Right ventricle myocardium inferior (tissue), 1 donor: ENCODE measurements at regions not wholly inside any gene's neighbourhood (a gene's known extent, or its start where the extent isn't known, plus 50 kb on each side); places are given as distances from the start of the nearest gene placed in this dataset.
"Not testable (repeated sequence)": the region's sequence is repeated elsewhere in the genome, so short reads cannot be mapped to it uniquely, and the experiment has no call there.

Experiments used
- ATAC-seq: fragments of 200-7000 bp; cut with Tn5 transposase; one replicate; pipeline ENCODE4 v1.9.1; 2020; ENCODE audit warnings: mild to moderate bottlenecking, moderate library complexity
- DNase-seq: peaks from one replicate; pipeline ENCODE4 v3.0.0; 2021; ENCODE audit errors: missing footprints
- intact Hi-C: fragments of 100-400 bp; cut with DNase I; formaldehyde crosslinking; loops from one replicate; pipeline ENCODE4 v1.11.0; 2022
- donor health status: DM: no; HTN: yes; CAD: no; lungs with severe emphysema.

DNA sequence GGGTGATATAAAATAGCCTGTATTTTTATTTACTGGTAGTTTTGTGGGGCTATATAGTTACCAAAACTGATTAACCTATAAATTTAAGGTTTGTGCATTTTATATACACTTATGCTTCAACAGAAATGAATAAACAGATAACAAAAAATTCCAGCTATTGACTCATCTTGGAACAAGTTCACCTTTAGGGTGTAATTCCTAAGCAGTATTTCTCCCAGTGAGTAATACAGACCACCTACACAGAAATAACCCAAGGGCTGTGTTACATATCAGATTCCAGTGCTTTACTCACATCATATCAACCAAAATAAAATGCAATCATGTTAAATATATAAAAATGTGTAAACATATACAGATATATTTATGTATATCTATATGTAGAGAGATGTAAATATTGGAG, 345.6 kb downstream of the ADAMTS20 start:
- DNase-seq (no peak), ATAC-seq (no peak)
- intact Hi-C loops = no loop called here

DNA sequence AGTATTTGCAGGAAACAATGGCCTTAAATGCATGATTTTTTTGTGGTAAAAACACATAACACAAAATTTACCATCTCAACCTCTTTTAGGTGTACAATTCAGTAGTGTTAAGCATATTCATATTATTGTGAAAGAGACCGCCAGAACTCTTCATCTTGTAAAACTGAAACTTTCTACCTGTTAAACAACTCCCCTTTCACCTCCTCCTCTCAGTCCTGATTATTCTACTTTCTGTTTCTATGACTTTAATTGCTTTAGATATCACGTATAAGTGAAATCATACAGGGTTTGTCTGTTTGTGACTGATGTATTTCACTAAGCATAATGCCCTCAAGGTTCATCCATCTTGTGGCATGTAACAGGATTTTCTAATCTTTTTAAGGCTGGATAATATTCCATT, 353.4 kb downstream of the ADAMTS20 start:
- intact Hi-C loops = no loop called here

DNA sequence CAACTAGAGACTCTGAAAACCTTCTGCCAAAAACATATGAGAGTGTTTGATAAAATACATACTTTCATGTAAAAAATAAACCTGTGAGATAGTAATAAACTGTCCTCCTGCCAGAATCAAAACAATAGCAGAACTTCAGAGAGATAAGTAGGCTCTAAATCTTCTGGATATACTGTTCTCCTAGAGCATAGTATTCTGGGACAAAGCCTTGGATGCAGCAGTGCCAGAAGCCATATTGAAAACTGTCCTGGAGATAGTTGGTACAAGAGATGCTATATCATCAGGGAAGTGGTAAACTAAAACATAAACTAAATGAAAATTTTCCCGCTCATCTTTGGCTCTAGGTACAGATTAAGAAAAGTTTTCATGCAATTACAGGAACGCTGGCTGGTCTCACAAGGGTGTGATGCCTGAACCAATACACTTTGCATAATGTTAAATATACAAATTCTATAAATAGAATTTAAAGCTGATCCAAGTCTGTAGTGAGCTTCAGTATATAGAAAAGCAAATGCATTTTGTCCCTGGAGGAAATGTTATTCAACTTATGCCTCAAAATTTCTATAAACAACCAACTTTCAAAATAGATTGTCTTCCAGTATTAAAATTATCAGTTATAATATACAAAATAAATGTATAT, 355.6 kb downstream of the ADAMTS20 start:
- no peak for DNase-seq
- ATAC-seq = no peak
- intact Hi-C loops = no loop called here

More for the DNA sequence above, 353.4 kb downstream of the ADAMTS20 start:
- DNase-seq (no peak), ATAC-seq (no peak)

DNA sequence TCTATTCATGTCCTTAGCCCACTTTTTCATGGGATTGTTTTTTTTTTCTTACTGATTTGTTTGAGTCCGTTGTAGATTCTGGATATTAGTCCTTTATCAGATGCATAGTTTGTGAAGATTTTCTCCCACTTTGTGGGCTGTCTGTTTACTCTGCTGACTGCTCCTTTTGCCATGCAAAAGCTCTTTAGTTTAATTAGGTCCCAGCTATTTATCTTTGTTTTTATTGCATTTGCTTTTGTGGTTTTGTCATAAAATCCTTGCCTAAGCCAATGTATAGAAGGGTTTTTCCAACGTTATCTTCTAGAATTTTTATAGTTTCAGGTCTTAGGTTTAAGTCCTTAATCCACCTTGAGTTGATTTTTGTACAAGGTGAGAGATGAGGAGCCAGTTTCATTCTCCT, 358.9 kb downstream of the ADAMTS20 start:
- DNase-seq, intact Hi-C loops, ATAC-seq: not testable (repeated sequence)

DNA sequence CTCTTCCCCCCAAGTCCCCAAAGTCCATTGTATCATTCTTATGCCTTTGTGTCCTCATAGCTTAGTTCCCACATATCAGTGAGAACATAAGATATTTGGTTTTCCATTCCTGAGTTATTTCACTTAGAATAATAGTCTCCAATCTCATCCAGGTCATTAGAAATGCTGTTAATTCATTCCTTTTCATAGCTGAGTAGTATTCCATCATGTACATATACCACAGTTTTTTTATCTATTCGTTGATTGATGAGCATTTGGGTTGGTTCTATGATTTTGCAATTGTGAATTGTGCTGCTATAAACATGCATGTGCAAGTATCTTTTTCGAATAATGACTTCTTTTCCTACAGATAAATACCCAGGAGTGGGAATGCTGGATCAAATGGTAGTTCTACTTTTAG, 359.6 kb downstream of the ADAMTS20 start:
- intact Hi-C loops = not testable (repeated sequence)

DNA sequence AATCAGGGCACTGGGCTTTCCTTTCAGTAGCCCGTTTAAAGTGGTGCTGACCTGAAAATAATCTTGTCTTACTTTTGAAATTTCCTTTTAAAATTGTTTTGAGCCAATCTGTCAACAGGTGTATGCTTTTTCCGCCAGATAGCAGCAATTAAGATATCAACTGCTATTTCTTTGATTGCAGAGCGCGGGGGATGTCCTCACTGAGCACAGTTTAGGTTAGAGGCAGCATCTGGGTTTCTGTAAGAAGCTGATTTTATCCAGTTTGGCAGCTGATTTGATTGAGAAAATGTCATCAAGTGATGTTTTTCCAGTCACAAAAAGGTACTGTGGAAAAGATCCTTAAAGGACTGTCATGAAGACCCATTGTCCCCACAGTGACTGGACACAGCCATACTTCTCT, 371.8 kb downstream of the ADAMTS20 start:
- intact Hi-C loops = no loop called here
- DNase-seq = no peak
- no peak for ATAC-seq

More for the DNA sequence above, 359.6 kb downstream of the ADAMTS20 start:
- ATAC-seq, DNase-seq: not testable (repeated sequence)

DNA sequence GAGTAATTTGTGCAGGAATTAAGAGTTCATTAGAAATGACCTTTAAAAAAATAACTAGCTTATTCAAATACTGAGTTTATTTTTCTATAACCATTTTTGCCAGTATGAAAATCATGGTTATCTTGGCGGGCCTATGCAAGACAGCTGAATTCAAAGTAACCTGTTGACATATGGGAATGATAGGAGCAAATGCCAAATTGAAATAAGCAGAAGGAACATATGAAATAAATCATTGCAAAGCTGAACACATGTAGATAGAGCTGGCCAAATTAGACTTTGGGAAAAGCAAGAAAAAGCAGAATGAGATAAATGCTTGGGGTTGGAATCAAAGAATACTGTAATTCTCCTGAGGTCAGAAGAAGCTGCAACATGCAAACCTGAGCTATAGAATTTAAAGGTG, 372.5 kb downstream of the ADAMTS20 start:
- intact Hi-C loops = no loop called here
- no peak for ATAC-seq
- no peak for DNase-seq

DNA sequence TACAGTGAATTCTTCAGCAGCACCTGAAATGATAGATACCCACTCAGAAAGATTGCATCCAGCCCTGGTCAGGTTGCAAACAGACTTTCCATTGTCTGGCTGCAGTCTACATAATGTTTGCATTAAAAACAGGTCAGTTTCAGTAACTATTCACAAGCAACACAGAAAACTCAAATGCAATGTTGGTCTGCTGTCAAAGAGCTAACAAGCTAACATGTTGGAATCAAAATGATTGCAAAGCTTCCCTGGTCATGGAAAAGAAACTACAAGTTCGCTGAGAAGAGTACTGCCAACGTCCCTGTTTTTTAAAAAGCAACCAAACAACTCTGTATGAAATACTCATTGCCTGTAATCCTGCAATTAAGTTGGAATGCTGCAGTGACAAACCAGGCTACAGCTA, 374.7 kb downstream of the ADAMTS20 start:
- intact Hi-C loops = no loop called here
- DNase-seq (no peak), ATAC-seq (no peak)

DNA sequence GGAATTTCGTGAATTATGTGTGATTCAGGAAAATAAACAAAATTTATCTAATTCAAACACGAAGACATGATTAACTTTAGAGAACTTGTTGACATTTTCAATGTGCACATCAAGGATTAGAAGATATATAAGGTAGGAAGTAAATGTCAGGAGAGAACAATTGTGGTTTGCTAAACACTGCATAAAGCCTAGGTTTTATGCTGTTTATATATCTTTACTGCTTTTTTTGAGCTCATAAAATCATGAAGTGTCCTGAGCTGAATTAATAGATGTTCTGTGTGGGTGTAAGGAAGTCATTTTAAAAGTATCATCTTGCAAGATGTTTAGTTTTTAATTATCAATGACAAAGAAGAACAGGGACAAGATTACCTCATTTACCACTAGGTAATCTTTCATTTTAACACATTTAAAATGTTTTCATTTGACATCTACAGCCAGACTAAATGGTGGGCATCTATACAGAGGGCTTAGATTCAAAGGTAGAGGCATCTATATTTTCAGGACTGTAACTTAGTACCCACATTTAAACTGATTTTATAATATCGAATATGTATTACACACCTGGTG, 382.8 kb downstream of the ADAMTS20 start:
- DNase-seq (no peak), ATAC-seq (no peak)
- intact Hi-C loops = no loop called here

DNA sequence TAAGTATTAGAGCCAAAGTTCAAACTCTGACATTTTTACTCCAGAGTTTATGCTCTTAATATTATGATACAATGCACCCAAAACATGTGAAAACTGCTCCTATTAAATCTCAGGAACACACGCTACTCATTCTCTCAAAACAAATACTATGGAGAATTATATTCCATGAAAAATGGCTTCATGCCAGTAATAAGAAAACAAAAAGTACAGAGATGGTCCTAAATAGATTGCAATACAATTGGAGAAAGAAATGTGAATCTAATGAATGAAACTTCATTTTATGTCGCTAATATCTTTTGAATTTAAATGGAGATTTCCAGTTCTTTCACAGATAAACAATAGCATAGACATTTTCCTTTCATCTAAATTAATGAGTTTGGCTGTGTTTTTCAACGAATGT, 384.3 kb downstream of the ADAMTS20 start:
- ATAC-seq = no peak
- no peak for DNase-seq
- intact Hi-C loops = no loop called here

DNA sequence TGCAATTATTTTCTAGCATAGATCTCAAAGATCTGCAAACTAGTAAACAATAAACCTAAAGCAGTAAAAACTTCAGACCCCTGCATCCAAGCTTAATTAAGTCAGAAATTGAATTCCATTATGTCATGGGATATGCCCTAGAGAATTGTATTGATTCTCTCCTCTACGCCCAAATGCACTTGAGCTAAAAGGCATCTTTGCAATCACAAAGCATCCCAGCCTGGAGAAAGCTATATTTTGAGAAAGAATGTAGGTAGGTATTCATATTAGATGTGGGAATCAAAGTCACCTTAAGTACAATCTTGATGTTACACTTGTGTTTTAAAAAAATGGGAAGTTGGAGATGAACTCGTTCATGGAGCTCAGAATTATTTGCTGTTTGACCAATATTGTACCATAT, 386.7 kb downstream of the ADAMTS20 start:
- intact Hi-C loops = no loop called here
- DNase-seq (no peak), ATAC-seq (no peak)

DNA sequence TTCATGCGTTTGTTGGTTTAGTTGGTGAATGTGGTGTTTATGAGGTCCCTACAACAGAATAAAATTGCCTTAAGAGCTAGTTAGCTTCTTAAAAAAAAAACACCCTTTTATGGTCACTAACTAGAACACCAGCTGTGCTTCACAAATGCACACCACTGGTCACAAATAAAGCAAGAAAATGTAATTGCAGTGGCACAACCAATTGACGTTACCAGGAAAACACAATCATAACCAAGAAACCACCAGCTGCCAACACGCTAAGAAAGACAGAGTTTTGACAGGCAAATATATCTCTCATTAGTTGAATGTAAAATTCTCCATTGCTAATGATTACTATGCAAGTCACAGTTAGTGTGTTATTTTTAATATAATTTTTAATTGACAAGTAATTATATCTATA, 389.9 kb downstream of the ADAMTS20 start:
- intact Hi-C loops = no loop called here
- ATAC-seq = no peak
- DNase-seq = no peak

DNA sequence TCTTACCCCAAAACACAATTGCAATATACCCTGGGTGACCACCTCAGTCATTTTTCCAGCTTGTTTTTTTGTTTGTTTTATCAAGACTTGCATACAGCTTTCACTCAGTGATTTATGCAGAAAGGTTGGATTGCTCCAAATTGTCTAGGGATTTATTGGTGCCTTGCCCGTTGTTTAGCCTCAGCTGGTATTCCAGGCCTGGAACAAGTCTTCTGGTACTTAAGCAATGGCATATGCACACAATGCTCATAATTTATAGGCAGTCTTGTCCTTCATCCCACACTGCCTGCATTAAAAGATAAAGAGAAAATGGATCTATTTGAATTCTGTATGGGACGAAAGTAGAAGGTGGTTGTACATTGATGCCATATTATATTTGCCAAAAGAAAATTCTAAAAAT, 392.5 kb downstream of the ADAMTS20 start:
- intact Hi-C loops = no loop called here
- ATAC-seq (no peak), DNase-seq (no peak)

DNA sequence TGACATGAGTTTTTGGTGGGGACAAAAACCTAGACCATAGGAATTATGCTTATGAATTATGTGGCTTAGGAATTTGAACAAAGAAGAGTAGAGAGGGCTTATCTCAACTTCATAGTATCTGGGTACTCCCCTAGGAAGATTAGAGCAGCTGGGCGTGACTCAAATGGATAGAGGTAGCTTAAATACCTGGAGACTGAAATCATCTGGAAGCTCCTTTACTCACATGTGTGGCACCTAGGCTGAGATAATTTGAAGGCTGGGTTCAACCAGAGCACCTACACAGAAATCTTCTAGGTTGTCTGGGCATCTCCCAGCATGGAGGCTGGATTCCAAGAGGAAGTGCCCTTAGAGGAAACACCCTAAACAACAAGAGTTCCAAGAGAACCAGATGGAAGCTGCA, 393.9 kb downstream of the ADAMTS20 start:
- DNase-seq (no peak), ATAC-seq (no peak)
- intact Hi-C loops = no loop called here

DNA sequence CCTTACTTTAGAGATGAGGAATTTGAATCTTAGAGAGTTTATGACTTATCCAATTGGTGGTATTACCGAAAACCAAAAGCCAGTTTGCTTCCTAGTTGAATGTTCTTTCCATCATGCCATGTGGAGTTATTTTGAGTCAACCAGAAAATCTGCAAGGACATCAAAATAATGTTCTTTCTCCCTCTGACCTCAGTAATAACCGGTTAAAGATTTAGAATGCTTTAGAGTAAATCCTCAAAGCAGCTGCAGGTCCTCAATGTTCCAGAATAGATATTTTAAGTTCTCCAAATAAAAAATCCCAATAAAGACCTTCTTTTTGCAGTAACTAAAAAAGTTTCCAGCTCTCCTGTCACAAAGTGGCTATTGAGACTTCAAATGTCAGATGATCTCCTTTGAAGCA, 396.6 kb downstream of the ADAMTS20 start:
- DNase-seq (no peak), ATAC-seq (no peak)
- intact Hi-C loops = no loop called here

DNA sequence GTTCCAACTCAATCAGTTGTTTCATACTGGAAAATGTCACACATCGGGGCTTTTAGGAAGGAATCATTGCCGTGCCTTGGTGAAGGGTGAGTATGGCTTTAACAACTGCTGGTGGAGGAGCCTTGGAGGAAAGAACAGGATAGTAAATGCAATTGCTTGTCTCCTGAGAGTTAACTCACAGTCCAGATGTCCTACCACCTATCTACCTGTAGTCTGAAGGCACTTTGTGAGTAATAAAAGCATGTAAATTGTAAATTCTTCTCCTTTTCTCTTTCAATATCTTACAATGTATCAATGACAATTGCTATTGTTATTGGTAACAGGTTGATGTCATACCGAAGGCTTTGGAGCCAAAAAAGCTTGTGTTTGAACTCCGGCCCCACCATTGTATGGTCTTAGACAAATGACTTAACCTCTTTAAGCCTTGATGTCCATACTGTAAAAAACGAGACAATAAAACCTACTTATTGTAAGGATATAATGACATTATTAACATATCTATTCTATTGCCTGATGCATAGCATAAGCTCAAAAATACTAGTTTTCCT, 397.4 kb downstream of the ADAMTS20 start:
- intact Hi-C loops = no loop called here

DNA sequence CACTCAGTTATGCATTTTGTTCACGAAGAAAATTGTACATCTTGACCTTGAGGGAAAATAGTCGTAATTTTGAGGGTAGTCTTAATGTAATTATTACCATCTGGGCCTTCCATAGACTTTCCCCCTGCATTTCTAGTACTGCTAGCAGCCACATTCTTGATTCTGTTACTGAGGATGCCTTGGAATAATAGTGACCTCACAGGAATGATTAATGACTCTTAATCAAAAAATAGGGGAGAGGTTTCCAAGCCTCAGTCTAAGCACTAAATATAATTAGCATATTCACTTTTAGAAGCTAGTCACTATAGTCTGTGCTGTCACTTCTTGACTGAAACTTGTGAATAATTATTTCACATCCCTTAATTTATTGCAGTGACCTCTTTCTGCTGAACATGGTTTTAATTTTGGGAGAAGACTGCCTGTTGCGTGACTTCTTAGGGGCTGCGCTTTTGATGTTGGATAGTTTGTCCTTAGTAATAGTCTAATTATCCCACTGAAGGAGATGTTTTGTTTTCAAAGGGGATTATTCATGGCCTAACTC, 400.5 kb downstream of the ADAMTS20 start:
- DNase-seq = no peak
- no peak for ATAC-seq
- intact Hi-C loops = no loop called here

More for the DNA sequence above, 397.4 kb downstream of the ADAMTS20 start:
- DNase-seq = no peak
- no peak for ATAC-seq

DNA sequence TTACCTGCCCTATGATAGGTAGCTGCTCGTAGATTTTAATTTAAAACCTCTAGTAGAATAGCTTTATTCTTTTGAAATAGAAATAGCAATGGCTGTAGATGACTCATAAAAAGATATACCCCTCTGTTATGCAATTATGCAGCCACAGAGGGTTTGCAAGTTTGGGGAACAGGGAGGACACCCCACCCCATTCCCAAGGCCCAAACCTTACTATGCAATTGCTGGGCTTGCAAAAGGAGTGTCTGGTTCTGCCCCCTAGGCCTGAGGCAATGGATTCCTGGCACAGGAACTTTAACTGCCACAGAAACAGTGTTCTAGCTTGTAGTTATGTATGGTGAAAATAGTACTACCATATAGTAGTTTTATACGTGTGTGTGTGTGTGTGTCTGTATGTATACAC, 403.3 kb downstream of the ADAMTS20 start:
- ATAC-seq (no peak), DNase-seq (no peak)
- intact Hi-C loops = no loop called here

DNA sequence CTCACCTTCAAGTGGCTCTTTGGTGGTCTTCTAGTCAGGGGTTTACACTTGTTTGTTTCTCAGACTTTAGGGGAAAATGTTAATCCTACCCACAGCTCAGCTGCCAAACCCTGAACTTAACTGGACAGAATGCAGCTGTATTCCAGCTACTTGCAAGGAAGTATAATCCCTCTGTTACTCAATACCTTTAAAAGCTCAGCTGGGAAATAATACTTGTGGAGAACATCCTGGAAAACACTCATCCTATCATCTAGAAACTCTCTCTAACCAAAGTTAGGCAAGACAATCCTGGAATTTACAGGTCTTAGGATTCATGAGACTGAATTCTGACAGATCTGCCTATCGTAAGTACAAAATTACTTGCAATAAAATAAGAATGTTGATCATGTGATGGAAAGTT, 404.1 kb downstream of the ADAMTS20 start:
- no peak for DNase-seq
- intact Hi-C loops = no loop called here
- ATAC-seq = no peak

DNA sequence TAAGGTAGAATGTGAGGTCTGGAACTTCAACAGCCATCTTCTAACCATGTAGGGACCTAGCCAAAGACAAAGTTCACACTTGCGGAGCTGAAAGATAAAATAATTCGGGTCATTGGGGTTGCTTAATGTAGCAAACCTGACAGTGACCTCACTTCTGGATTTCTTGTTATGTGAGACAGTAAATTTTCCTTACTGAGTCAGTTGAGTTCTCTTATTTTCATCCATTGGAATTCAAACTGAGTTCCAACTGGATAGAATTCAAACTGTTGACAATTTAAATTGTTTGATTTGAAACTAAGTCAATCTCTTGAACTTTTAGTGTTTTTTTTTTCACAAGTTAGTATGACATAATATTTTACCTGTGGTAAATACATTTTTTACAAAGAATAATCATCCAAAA, 406.5 kb downstream of the ADAMTS20 start:
- intact Hi-C loops = no loop called here
- no peak for ATAC-seq
- no peak for DNase-seq
